Body of pancreas (tissue), 4 donors: ENCODE measurements at regions not wholly inside any gene's neighbourhood (a gene's known extent, or its start where the extent isn't known, plus 50 kb on each side); places are given as distances from the start of the nearest gene placed in this dataset.

Experiments used
- POLR2A ChIP-seq, 3 donors: fragments of 450-650 bp; IDR thresholded peaks; one replicate each; pipeline ENCODE4 v1.6.1; 2016; ENCODE audit warnings: antibody characterized with exemption in 3 of 3, mild to moderate bottlenecking in 2 of 3
- TF ChIP-seq, protein P1 (sequence below), 7 experiments: fragments of 450-650 bp in 4 of 7; fragments of 200-600 bp in 3 of 7; sonication (generic) in 3 of 7; IDR thresholded peaks; one replicate each; pipeline ENCODE4 v1.5.1; 2016 to 2019; ENCODE audit warnings: antibody characterized with exemption in 7 of 7

DNA sequence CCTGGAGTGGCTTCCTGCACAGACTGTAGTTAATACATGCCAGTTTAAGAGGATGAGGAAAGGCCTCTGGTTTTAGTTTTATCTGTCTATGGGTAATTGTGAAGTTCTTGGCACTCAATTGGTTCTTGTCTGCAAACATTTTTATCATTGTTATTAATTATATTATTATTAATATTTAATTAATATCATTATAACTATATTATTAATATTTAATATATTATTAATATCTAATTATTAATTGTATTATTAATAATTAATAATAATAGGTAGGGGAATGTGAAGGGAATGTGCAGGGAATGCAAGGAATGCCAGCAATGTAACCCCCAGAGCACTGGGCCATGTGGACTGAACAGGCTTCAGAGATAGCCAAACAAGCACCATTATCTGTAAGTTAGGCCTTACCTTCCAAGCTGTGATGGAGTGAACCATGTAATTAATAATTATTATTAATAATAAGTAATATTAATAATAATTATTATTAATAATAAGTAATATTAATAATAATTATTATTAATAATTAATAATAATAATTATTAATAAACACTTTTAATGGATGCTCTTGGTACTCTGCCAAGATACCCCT, 79.8 kb upstream of the NMNAT3 start:
- TF ChIP-seq POLR2A (IDR thresholded peaks at IDR 0.05) = no peak
- TF ChIP-seq, protein P1, sequence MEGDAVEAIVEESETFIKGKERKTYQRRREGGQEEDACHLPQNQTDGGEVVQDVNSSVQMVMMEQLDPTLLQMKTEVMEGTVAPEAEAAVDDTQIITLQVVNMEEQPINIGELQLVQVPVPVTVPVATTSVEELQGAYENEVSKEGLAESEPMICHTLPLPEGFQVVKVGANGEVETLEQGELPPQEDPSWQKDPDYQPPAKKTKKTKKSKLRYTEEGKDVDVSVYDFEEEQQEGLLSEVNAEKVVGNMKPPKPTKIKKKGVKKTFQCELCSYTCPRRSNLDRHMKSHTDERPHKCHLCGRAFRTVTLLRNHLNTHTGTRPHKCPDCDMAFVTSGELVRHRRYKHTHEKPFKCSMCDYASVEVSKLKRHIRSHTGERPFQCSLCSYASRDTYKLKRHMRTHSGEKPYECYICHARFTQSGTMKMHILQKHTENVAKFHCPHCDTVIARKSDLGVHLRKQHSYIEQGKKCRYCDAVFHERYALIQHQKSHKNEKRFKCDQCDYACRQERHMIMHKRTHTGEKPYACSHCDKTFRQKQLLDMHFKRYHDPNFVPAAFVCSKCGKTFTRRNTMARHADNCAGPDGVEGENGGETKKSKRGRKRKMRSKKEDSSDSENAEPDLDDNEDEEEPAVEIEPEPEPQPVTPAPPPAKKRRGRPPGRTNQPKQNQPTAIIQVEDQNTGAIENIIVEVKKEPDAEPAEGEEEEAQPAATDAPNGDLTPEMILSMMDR (IDR thresholded peaks at IDR 0.05) = no peak
